ENCODE measurements at regions not wholly inside any gene's neighbourhood (a gene's known extent, or its start where the extent isn't known, plus 50 kb on each side); places are given as distances from the start of the nearest gene placed in this dataset.

DNA sequence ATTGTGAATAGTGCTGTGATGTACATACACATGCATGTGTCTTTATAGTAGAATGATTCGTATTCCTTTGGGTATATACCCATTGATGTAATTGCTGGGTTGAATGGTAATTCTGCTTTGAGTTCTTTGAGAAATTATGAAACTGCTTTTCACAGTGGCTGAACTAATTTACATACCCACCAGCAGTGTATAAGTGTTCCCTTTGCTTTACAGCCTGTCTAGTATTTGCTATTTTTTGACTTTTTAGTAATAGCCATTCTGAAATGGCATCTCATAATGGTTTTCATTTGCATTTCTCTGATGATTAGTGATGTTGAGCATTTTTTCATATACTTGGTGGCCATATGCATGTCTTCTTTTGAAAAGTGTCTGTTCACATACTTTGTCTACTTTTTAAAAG is 54.5 kb upstream of the FAM78B start:
- no peak for TF ChIP-seq GATA1 (IDR thresholded peaks at IDR 0.05; ENCODE audit: low read depth, low read length)
- TF ChIP-seq POLR2A (IDR thresholded peaks at IDR 0.05; ENCODE audit: low read length), result no peak

DNA sequence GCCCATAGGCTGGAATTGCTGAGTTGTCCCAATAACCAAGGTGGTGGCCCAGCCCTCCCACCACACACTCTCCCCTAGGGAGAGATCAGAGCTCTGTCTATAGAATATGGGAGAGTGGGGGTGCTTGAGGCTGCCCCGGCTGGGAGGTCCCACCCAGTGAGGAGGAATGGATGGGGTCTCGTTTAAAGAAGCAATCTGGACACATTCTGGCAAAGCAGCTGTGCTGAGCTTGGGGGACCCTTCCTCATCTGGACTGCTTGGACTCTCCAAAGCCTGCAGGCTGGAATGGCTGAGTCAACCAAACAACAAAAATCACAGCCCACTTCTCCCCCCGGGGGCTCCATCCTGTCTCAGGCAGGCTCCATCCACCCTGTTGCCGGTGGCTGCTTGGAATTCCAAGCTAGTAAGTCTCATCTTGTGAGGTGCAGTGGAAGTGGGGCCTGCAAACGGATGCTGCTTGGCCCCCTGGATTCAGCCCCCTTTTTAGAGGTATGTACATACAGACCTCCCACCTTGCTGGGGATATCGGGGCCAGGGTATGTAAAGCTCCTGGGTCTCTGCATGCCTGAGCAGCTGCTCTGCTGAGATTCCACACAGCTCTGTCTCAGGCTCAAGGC is 67.1 kb upstream of the FAM78B start:
- DNase-seq, result no peak
- TF ChIP-seq POLR2A (IDR thresholded peaks at IDR 0.05; ENCODE audit: low read length), result no peak
- TF ChIP-seq GATA1 (IDR thresholded peaks at IDR 0.05; ENCODE audit: low read depth, low read length), result no peak

More for the DNA sequence above, 54.5 kb upstream of the FAM78B start:
- no peak for DNase-seq

DNA sequence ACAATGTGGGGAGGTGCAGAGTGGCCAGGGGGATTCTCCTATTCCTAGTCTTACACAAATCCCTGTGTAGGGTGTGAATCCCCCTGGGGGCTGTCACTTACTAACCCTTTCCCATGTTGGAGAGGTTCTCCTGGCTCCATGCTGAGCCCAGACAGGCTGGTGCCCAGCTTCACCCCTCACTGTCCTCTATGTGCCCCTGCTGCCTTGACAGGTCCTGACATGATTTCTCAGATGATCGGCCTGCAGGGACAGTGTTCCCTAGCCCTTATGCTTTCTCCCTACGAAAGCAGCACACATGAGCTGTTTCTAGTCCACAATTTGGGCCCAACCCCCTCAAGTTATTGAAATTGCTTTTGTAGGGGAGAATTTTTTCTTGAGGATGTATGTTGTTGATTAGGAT is 68.9 kb upstream of the FAM78B start:
- TF ChIP-seq GATA1 (IDR thresholded peaks at IDR 0.05; ENCODE audit: low read depth, low read length), result no peak
- TF ChIP-seq POLR2A (IDR thresholded peaks at IDR 0.05; ENCODE audit: low read length), result no peak
- no peak for DNase-seq

DNA sequence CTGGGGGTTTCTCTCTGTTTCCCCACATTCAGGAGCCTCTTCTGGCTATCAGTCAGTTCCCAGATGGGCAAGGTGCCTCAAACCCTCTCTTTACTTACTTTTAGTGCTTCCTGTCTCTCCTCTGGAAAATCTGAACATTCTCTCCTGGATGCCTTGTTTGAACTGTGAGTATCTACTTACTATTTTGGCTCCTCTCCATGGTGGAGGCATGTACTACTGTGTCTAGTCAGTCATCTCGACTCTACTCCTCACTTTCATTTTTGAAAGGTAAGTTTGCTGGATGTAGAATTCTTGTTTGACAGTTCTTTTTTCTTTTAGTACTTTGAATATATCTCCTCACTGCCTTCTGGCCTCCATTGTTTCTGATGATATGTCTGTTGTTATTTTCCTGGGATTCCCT is 70.9 kb upstream of the FAM78B start:
- TF ChIP-seq POLR2A (IDR thresholded peaks at IDR 0.05; ENCODE audit: low read length) (no peak), GATA1 (IDR thresholded peaks at IDR 0.05; ENCODE audit: low read depth, low read length) (no peak)
- DNase-seq, result no peak

GRCh38 chr1:166253076-166253779 is 86.4 kb upstream of the FAM78B start:
- TF ChIP-seq POLR2A (IDR thresholded peaks at IDR 0.05; ENCODE audit: low read length), result no peak
- no peak for TF ChIP-seq GATA1 (IDR thresholded peaks at IDR 0.05; ENCODE audit: low read depth, low read length)

GRCh38 chr1:166258017-166258416 is 91.2 kb upstream of the FAM78B start:
- no peak for DNase-seq
- TF ChIP-seq GATA1 (IDR thresholded peaks at IDR 0.05; ENCODE audit: low read depth, low read length), result no peak
- TF ChIP-seq POLR2A (IDR thresholded peaks at IDR 0.05; ENCODE audit: low read length), result no peak

More at GRCh38 chr1:166253076-166253779, 86.4 kb upstream of the FAM78B start:
- no peak for DNase-seq

GRCh38 chr1:166261511-166261910 is 94.7 kb upstream of the FAM78B start:
- TF ChIP-seq GATA1 (IDR thresholded peaks at IDR 0.05; ENCODE audit: low read depth, low read length) (no peak), POLR2A (IDR thresholded peaks at IDR 0.05; ENCODE audit: low read length) (no peak)
- no peak for DNase-seq

DNA sequence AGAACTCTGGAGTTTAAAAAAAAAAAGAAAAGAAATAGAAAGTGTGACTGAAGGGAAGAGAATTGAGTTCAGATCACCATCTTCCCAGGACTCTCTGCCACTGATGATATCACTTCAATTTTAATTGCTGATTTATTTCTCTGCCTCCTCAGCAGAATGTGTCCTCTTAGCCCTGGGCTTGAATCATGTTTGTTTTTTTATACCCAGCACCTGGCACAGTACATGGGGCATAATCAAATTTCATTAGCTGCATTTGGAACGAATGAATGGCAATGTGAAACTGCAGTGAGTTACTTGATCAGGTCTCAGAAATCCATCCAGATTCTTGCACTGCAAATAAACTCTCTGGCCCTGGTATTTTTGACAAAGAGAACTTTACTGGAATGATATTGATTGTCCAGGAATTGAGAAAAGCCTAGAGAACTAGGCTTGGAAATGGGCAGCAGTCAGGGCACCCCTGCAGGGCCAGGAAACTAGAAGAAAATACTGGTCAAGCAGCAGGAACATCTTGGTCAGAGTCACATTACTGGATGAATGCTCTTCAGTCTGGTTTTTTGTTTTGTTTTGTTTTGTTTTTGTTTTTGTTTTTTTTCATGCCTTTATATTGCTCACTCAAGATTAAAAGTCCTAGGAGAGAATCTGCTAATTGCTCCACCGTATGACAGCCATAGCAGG is 103.8 kb upstream of the FAM78B start:
- DNase-seq, result no peak
- TF ChIP-seq POLR2A (IDR thresholded peaks at IDR 0.05; ENCODE audit: low read length) (no peak), GATA1 (IDR thresholded peaks at IDR 0.05; ENCODE audit: low read depth, low read length) (no peak)

DNA sequence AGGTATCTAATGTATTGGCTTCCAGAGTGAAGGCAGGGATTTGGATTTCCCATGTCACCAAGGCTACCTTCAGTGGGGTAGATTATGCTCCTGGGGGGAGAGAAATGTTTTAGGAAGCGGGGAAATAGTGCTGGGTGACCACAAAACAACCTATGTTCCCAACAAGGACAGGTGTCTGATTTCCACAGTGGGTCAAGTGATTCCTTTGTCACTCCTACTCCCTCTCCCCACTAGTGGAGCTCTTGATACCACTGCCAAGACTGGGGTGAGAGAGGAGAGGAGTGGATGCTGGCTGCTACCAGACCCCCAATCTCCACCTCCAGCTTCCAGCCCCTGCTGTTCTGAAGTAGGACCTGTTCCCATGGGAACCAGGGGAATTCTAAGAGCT is 104.3 kb upstream of the FAM78B start:
- no peak for TF ChIP-seq GATA1 (IDR thresholded peaks at IDR 0.05; ENCODE audit: low read depth, low read length)
- no peak for TF ChIP-seq POLR2A (IDR thresholded peaks at IDR 0.05; ENCODE audit: low read length)
- DNase-seq, result no peak

DNA sequence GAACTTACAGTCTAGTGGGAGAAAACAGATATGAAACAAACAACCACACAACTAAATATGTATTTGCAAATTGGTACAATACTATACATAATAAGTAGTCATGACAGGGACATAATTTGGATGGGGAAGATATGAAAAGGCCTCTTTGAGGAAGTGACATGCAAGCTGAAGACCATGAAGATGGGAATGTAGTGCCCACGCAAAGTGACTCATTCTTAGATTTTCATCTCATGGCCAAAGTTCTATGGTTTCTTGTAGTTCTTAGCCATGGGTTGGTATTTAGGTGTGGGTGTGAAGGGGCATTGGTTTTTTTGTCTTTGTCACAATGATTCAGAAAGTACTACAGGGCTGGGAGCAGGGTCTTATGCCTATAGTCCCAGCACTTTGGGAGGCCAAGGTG is 105.4 kb upstream of the FAM78B start:
- DNase-seq, result no peak
- no peak for TF ChIP-seq POLR2A (IDR thresholded peaks at IDR 0.05; ENCODE audit: low read length)
- TF ChIP-seq GATA1 (IDR thresholded peaks at IDR 0.05; ENCODE audit: low read depth, low read length), result no peak

GRCh38 chr1:166272851-166273250 is 106.0 kb upstream of the FAM78B start:
- TF ChIP-seq POLR2A (IDR thresholded peaks at IDR 0.05; ENCODE audit: low read length) (no peak), GATA1 (IDR thresholded peaks at IDR 0.05; ENCODE audit: low read depth, low read length) (no peak)
- no peak for DNase-seq

DNA sequence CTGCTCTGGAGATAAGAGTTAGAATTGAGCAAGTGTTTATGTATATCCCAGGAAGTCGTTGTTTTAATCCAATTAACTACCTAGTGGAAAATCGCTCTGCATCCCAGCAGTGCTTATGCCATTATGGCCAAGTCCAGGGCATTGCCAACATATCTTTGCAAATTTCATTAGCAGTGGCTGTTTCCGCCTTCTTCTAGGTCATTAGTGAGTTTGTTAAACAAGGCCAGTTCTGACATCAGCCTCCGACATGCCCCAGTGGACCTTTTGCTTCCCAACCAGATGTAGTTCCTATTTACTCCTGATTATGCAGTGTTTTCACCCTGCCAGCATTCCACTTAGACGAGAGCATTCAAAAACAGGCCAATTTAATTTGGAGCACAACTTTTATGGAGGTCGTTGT is 106.8 kb upstream of the FAM78B start:
- no peak for DNase-seq
- no peak for TF ChIP-seq GATA1 (IDR thresholded peaks at IDR 0.05; ENCODE audit: low read depth, low read length)
- TF ChIP-seq POLR2A (IDR thresholded peaks at IDR 0.05; ENCODE audit: low read length), result no peak

DNA sequence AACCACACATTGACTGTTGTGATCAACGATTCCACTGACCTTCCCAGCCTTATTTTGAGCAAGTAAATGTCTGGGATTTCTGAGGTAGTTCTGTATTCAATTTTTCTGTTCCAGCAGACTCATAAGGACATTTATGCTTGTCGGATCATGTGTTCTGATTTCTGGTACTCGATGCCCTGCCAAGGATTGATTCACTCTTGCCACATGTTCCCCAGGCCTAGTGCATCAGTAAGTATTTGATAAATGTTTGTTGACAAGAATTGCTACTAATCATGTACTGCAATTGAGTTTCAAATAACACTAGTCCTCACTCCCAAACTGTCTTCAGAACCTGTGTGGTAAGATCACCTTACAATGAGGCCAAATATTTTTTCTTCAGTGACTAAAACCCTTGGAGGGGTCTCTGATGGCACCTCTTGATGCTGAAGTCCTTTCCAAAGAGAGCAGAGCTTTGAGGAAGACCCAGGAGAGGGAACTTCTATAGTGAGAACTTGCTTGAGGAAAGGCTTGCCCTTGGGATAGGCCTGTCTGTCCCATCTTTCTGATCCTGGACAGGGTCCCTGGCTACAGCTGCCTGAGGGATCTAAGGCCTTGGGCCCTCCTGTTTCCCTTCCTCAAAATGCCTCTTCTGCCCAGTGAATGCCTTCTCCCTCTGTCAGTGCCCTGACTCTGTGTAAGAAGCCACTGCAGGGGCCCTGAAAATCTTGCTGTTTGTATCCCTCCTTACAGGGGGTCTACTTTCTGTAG is 115.8 kb upstream of the FAM78B start:
- no peak for TF ChIP-seq GATA1 (IDR thresholded peaks at IDR 0.05; ENCODE audit: low read depth, low read length)
- TF ChIP-seq POLR2A (IDR thresholded peaks at IDR 0.05; ENCODE audit: low read length), result no peak
- DNase-seq, result no peak

DNA sequence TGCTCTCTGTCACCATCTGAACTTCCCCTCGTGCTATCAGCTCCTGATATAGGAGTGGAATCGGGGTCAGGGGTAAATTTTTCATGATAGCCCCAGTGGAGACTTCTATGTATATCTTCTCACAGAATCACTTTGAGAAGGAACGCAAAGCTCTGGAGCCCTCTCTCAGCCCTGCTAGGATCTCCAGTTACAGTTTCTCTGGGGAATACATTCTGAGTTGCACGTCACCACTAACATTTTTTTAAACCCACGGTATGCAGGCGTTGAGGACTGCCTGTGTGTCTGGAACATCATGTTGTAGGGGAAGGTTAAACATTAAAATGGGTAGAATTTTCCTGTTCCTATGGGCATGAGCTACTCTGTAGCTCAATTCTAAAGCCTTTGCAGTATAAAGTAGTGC is 116.4 kb upstream of the FAM78B start:
- DNase-seq, result no peak
- no peak for TF ChIP-seq GATA1 (IDR thresholded peaks at IDR 0.05; ENCODE audit: low read depth, low read length)
- TF ChIP-seq POLR2A (IDR thresholded peaks at IDR 0.05; ENCODE audit: low read length), result no peak
